ENCODE measurements at regions not wholly inside any gene's neighbourhood (a gene's known extent, or its start where the extent isn't known, plus 50 kb on each side); places are given as distances from the start of the nearest gene placed in this dataset.

GRCh38 chr12:97968641-97969197, 506.1 kb downstream of the RMST start:
- TF ChIP-seq CTCF (IDR thresholded peaks at IDR 0.05): no peak
- Histone ChIP-seq H3K4me1 (ENCODE audit: control insufficient read depth in 1 of 2, low read depth in 2 of 2) (no peaks in the 10 kb centered on the region), H3K27me3 (replicated peaks; ENCODE audit: insufficient read depth) (no peaks in the 10 kb centered on the region), H3K9me3 (no peaks in the 10 kb centered on the region), H3K4me3 (no peak overlapping the region), H3K36me3 (no peaks in the 10 kb centered on the region), H3K27ac (no peak overlapping the region)
- no peak for DNase-seq (ENCODE audit: low spot score)
- ATAC-seq (ENCODE audit: insufficient number of reproducible peaks, low FRiP score, low read depth): no peak

- DNase-seq (ENCODE audit: low spot score) (no peak), ATAC-seq (ENCODE audit: insufficient number of reproducible peaks, low FRiP score, low read depth) (no peak)
- H3K27me3 ChIP-seq (replicated peaks; ENCODE audit: insufficient read depth): no peaks in the 10 kb centered on the region
- H3K36me3 ChIP-seq: no peaks in the 10 kb centered on the region
- TF ChIP-seq CTCF (IDR thresholded peaks at IDR 0.05): no peak
- no peak overlapping the region for H3K27ac ChIP-seq
- no peaks in the 10 kb centered on the region for H3K9me3 ChIP-seq
- no peaks in the 10 kb centered on the region for H3K4me1 ChIP-seq (ENCODE audit: control insufficient read depth in 1 of 2, low read depth in 2 of 2)
- no peak overlapping the region for H3K4me3 ChIP-seq
These were observed 515.3 kb downstream of the RMST start for GRCh38 chr12:97977870-97978405.

- no peak for TF ChIP-seq CTCF (IDR thresholded peaks at IDR 0.05)
- no peak for ATAC-seq (ENCODE audit: insufficient number of reproducible peaks, low FRiP score, low read depth)
- no peaks in the 10 kb centered on the region for H3K4me1 ChIP-seq (ENCODE audit: control insufficient read depth in 1 of 2, low read depth in 2 of 2)
- no peaks in the 10 kb centered on the region for H3K27me3 ChIP-seq (replicated peaks; ENCODE audit: insufficient read depth)
- H3K4me3 ChIP-seq: no peak overlapping the region
- no peak for DNase-seq (ENCODE audit: low spot score)
- no peaks in the 10 kb centered on the region for H3K9me3 ChIP-seq
- no peaks in the 10 kb centered on the region for H3K36me3 ChIP-seq
- H3K27ac ChIP-seq: no peak overlapping the region
These were observed 520.1 kb downstream of the RMST start for GRCh38 chr12:97982684-97983083.

GRCh38 chr12:97983796-97984195, 521.2 kb downstream of the RMST start:
- no peak overlapping the region for H3K27ac ChIP-seq
- H3K9me3 ChIP-seq: no peaks in the 10 kb centered on the region
- ATAC-seq (ENCODE audit: insufficient number of reproducible peaks, low FRiP score, low read depth) (no peak), DNase-seq (ENCODE audit: low spot score) (no peak)
- H3K36me3 ChIP-seq: no peaks in the 10 kb centered on the region
- H3K4me1 ChIP-seq (ENCODE audit: control insufficient read depth in 1 of 2, low read depth in 2 of 2): no peaks in the 10 kb centered on the region
- H3K27me3 ChIP-seq (replicated peaks; ENCODE audit: insufficient read depth): no peaks in the 10 kb centered on the region
- H3K4me3 ChIP-seq: no peak overlapping the region
- no peak for TF ChIP-seq CTCF (IDR thresholded peaks at IDR 0.05)

GRCh38 chr12:97984436-97984835, 521.8 kb downstream of the RMST start:
- no peak for DNase-seq (ENCODE audit: low spot score)
- Histone ChIP-seq H3K27ac (no peak overlapping the region), H3K4me3 (no peak overlapping the region), H3K36me3 (no peaks in the 10 kb centered on the region), H3K4me1 (ENCODE audit: control insufficient read depth in 1 of 2, low read depth in 2 of 2) (no peaks in the 10 kb centered on the region), H3K9me3 (no peaks in the 10 kb centered on the region), H3K27me3 (replicated peaks; ENCODE audit: insufficient read depth) (no peaks in the 10 kb centered on the region)
- ATAC-seq (ENCODE audit: insufficient number of reproducible peaks, low FRiP score, low read depth): no peak
- TF ChIP-seq CTCF (IDR thresholded peaks at IDR 0.05): no peak
